Esophagus squamous epithelium (tissue), 4 donors: ENCODE measurements at regions not wholly inside any gene's neighbourhood (a gene's known extent, or its start where the extent isn't known, plus 50 kb on each side); places are given as distances from the start of the nearest gene placed in this dataset.

ENCODE experiments used
- POLR2A ChIP-seq, 4 donors: fragments of 450-650 bp; IDR thresholded peaks; one replicate each; pipeline ENCODE4 v1.6.1; 2017; ENCODE audit warnings: antibody characterized with exemption in 4 of 4, mild to moderate bottlenecking in 4 of 4, moderate library complexity in 3 of 4
- TF ChIP-seq, protein P1 (sequence below), 6 experiments: fragments of 450-650 bp in 4 of 6; fragments of 200-600 bp in 2 of 6; sonication (generic) in 2 of 6; IDR thresholded peaks; one replicate each; pipeline ENCODE4 v1.5.1; 2016 to 2019; ENCODE audit warnings: antibody characterized with exemption in 6 of 6, mild to moderate bottlenecking in 4 of 6, moderate library complexity in 4 of 6

DNA sequence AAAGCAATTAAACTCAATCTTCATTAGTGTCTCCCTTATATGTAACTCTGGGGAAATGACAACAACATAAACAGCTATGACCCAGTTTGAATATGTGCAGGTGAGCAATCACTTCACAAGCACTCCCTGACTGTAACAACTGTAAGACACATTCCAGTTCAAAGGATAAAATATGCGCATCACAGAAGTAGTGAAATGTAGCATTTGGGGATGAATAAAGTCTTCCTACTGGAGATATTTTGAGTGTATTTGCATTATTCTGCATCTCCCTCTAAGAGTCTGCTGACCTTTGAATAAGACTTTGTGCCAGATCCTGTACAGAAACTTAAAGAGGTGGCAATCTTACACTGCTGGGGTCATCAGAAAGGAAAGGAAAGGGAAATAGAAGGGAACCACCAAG is 179.5 kb upstream of the TBX18 start:
- no peak for TF ChIP-seq POLR2A (IDR thresholded peaks at IDR 0.05)
- TF ChIP-seq, protein P1, sequence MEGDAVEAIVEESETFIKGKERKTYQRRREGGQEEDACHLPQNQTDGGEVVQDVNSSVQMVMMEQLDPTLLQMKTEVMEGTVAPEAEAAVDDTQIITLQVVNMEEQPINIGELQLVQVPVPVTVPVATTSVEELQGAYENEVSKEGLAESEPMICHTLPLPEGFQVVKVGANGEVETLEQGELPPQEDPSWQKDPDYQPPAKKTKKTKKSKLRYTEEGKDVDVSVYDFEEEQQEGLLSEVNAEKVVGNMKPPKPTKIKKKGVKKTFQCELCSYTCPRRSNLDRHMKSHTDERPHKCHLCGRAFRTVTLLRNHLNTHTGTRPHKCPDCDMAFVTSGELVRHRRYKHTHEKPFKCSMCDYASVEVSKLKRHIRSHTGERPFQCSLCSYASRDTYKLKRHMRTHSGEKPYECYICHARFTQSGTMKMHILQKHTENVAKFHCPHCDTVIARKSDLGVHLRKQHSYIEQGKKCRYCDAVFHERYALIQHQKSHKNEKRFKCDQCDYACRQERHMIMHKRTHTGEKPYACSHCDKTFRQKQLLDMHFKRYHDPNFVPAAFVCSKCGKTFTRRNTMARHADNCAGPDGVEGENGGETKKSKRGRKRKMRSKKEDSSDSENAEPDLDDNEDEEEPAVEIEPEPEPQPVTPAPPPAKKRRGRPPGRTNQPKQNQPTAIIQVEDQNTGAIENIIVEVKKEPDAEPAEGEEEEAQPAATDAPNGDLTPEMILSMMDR (IDR thresholded peaks at IDR 0.05) = no peak
